H9 (cell line): ENCODE measurements at regions not wholly inside any gene's neighbourhood (a gene's known extent, or its start where the extent isn't known, plus 50 kb on each side); places are given as distances from the start of the nearest gene placed in this dataset.

Experiments used
- DNase-seq: peaks from one replicate; pipeline ENCODE4 v3.0.0-alpha.2; 2017
- H2AFZ ChIP-seq: one replicate; pipeline ENCODE4 v1.6.1; 2013; ENCODE audit warnings: mild to moderate bottlenecking, low read length, control low read depth, moderate library complexity
- H2AK5ac ChIP-seq: 2 replicates; pipeline ENCODE4 v1.6.1; 2013; ENCODE audit warnings: low read length, control low read depth, mixed read lengths; ENCODE audit not compliant: insufficient read length
- H2BK120ac ChIP-seq: one replicate; pipeline ENCODE4 v1.6.1; 2013; ENCODE audit warnings: low read depth, mild to moderate bottlenecking, low read length, control low read depth, inconsistent platforms; ENCODE audit not compliant: poor library complexity, severe bottlenecking
- H2BK12ac ChIP-seq: 2 replicates; pipeline ENCODE4 v1.6.1; 2013; ENCODE audit warnings: low read length, control low read depth, mixed read lengths, low read depth; ENCODE audit not compliant: insufficient read length
- H2BK15ac ChIP-seq: 2 replicates; pipeline ENCODE4 v1.6.1; 2013; ENCODE audit warnings: low read depth, low read length, control low read depth
- H2BK20ac ChIP-seq: one replicate; pipeline ENCODE4 v1.6.1; 2013; ENCODE audit warnings: low read depth, mild to moderate bottlenecking, low read length, control low read depth, inconsistent platforms; ENCODE audit not compliant: poor library complexity, severe bottlenecking
- H2BK5ac ChIP-seq: 2 replicates; pipeline ENCODE4 v1.6.1; 2013; ENCODE audit warnings: low read length, control low read depth, mixed read lengths; ENCODE audit not compliant: insufficient read length
- H3K14ac ChIP-seq: 2 replicates; pipeline ENCODE4 v1.6.1; 2013; ENCODE audit warnings: low read length, control low read depth; ENCODE audit not compliant: insufficient read depth
- H3K18ac ChIP-seq: 2 replicates; pipeline ENCODE4 v1.6.1; 2013; ENCODE audit warnings: low read depth, mild to moderate bottlenecking, mixed read lengths, low read length, control low read depth; ENCODE audit not compliant: insufficient read length
- H3K23ac ChIP-seq: 2 replicates; pipeline ENCODE4 v1.6.1; 2013; ENCODE audit warnings: low read length, control low read depth, mixed read lengths, low read depth; ENCODE audit not compliant: insufficient read length
- H3K23me2 ChIP-seq: 2 replicates; pipeline ENCODE4 v1.6.1; 2013; ENCODE audit warnings: low read depth, mild to moderate bottlenecking, mixed read lengths, low read length, control low read depth; ENCODE audit not compliant: insufficient read length, poor library complexity, severe bottlenecking
- H3K27ac ChIP-seq: 2 replicates; pipeline ENCODE4 v1.5.1; 2013; ENCODE audit warnings: low read length, control low read depth, mixed read lengths, low read depth; ENCODE audit not compliant: insufficient read length
- H3K27me3 ChIP-seq: 2 replicates; pipeline ENCODE4 v1.6.1; 2013; ENCODE audit warnings: low read length, control low read depth, inconsistent platforms; ENCODE audit not compliant: insufficient read depth
- H3K4ac ChIP-seq: 2 replicates; pipeline ENCODE4 v1.6.1; 2013; ENCODE audit warnings: low read depth, mild to moderate bottlenecking, control low read depth, inconsistent platforms, low read length, moderate library complexity
- H3K4me1 ChIP-seq: 2 replicates; pipeline ENCODE4 v1.6.1; 2013; ENCODE audit warnings: low read length, control low read depth, inconsistent platforms; ENCODE audit not compliant: insufficient read depth
- H3K4me2 ChIP-seq: 2 replicates; pipeline ENCODE4 v1.6.1; 2013; ENCODE audit warnings: low read length, control low read depth, mixed read lengths; ENCODE audit not compliant: insufficient read length, insufficient read depth
- H3K56ac ChIP-seq: 2 replicates; pipeline ENCODE4 v1.6.1; 2013; ENCODE audit warnings: low read depth, mild to moderate bottlenecking, mixed read lengths, low read length, control low read depth; ENCODE audit not compliant: insufficient read length
- H3K79me1 ChIP-seq: 2 replicates; pipeline ENCODE4 v1.6.1; 2013; ENCODE audit warnings: low read depth, mild to moderate bottlenecking, moderate library complexity, low read length, control low read depth, inconsistent platforms; ENCODE audit not compliant: insufficient read depth, poor library complexity, severe bottlenecking
- H3K79me2 ChIP-seq: 2 replicates; pipeline ENCODE4 v1.6.1; 2013; ENCODE audit warnings: low read length, control low read depth, inconsistent platforms; ENCODE audit not compliant: insufficient read depth
- H3K9ac ChIP-seq: 2 replicates; pipeline ENCODE4 v1.6.1; 2013; ENCODE audit warnings: low read length, control low read depth, mixed read lengths; ENCODE audit not compliant: insufficient read length; ENCODE audit errors: extremely low read depth
- H3K9me3 ChIP-seq: one replicate; pipeline ENCODE4 v1.6.1; 2013; ENCODE audit warnings: low read depth, low read length, inconsistent platforms; ENCODE audit not compliant: control insufficient read depth
- H3T11ph ChIP-seq: one replicate; pipeline ENCODE4 v1.6.1; 2013; ENCODE audit warnings: mild to moderate bottlenecking, low read length, control low read depth, inconsistent platforms
- H4K20me1 ChIP-seq: one replicate; pipeline ENCODE4 v1.6.1; 2013; ENCODE audit not compliant: control insufficient read depth, insufficient read length, insufficient read depth
- H4K5ac ChIP-seq: 2 replicates; pipeline ENCODE4 v1.6.1; 2013; ENCODE audit warnings: low read depth, mild to moderate bottlenecking, mixed read lengths, low read length, control low read depth; ENCODE audit not compliant: insufficient read length
- H4K8ac ChIP-seq: replicated peaks from 2 replicates; pipeline ENCODE4 v1.6.1; 2013; ENCODE audit warnings: low read length, control low read depth, mixed read lengths, low read depth; ENCODE audit not compliant: insufficient read length
- H4K91ac ChIP-seq: 2 replicates; pipeline ENCODE4 v1.6.1; 2013; ENCODE audit warnings: low read depth, mild to moderate bottlenecking, moderate library complexity, mixed read lengths, low read length, control low read depth; ENCODE audit not compliant: insufficient read length
- H3K27ac Mint-ChIP-seq, 3 experiments: 2 replicates in 2 of 3; 3 replicates in 1 of 3; pipeline ENCODE4 v1.8.0; 2020 to 2021; ENCODE audit warnings: mixed read lengths in 3 of 3, mild to moderate bottlenecking in 1 of 3, moderate library complexity in 1 of 3
- H3K27me3 Mint-ChIP-seq: 2 replicates; pipeline ENCODE4 v1.8.0; 2021; ENCODE audit warnings: low read depth, mild to moderate bottlenecking, moderate library complexity, mixed read lengths
- H3K36me3 Mint-ChIP-seq, 3 experiments: 2 replicates in 2 of 3; 3 replicates in 1 of 3; pipeline ENCODE4 v1.8.0; 2020 to 2021; ENCODE audit warnings: low read depth in 3 of 3, mixed read lengths in 3 of 3; ENCODE audit not compliant: insufficient read depth in 1 of 3
- H3K4me1 Mint-ChIP-seq, 2 experiments: 2 replicates each; pipeline ENCODE4 v1.8.0; 2020; ENCODE audit warnings: mixed read lengths in 2 of 2
- H3K4me3 Mint-ChIP-seq, 2 experiments: 2 replicates in 1 of 2; 3 replicates in 1 of 2; pipeline ENCODE4 v1.8.0; 2020 to 2021; ENCODE audit warnings: mild to moderate bottlenecking in 2 of 2, mixed read lengths in 2 of 2, moderate library complexity in 1 of 2
- H3K9me3 Mint-ChIP-seq, 2 experiments: 2 replicates in 1 of 2; 3 replicates in 1 of 2; pipeline ENCODE4 v1.8.0; 2020; ENCODE audit warnings: mild to moderate bottlenecking in 2 of 2, mixed read lengths in 2 of 2, moderate library complexity in 1 of 2
- CTCF ChIP-seq: fragments of 200-600 bp; sonication (generic); conservative IDR thresholded peaks from 3 replicates; pipeline ENCODE4 v1.8.0; 2021; ENCODE audit warnings: antibody characterized with exemption, mild to moderate bottlenecking
- WGBS: extraction: QIAGEN DNeasy Blood & Tissue Kit; methylation state at CpG from one replicate; pipeline ENCODE4 v1.1.7; 2013; ENCODE audit warnings: missing lambda C conversion rate, low lambda C conversion rate, mixed read lengths; ENCODE audit not compliant: insufficient read length; ENCODE audit errors: extremely low coverage; 5-methylcytosine and 5-hydroxymethylcytosine counted together

- no peak overlapping the region for H3K27ac ChIP-seq
- no peak overlapping the region for H4K91ac ChIP-seq
- no peak overlapping the region for H2BK12ac ChIP-seq
- DNase-seq, result no peak
- no peaks in the 10 kb centered on the region for H3K79me2 ChIP-seq
- H3K4me1 ChIP-seq, result no peaks in the 10 kb centered on the region
- no peak overlapping the region for H3K14ac ChIP-seq
- no peak overlapping the region for H4K8ac ChIP-seq
- no peak overlapping the region for H3K23ac ChIP-seq
- no peak overlapping the region for H3T11ph ChIP-seq
- H2BK5ac ChIP-seq, result no peak overlapping the region
- no peak overlapping the region for H3K27ac Mint-ChIP-seq
- H2AFZ ChIP-seq, result no peak overlapping the region
- no peak for TF ChIP-seq CTCF
- no peak overlapping the region for H3K4ac ChIP-seq
- no peak overlapping the region for H2AK5ac ChIP-seq
- H3K4me3 Mint-ChIP-seq, result no peak overlapping the region
- no peak overlapping the region for H3K4me2 ChIP-seq
- no peaks in the 10 kb centered on the region for H3K36me3 Mint-ChIP-seq
- H2BK120ac ChIP-seq, result no peak overlapping the region
- H3K79me1 ChIP-seq, result no peaks in the 10 kb centered on the region
- H3K27me3 ChIP-seq, result no peaks in the 10 kb centered on the region
- H3K18ac ChIP-seq, result no peak overlapping the region
- H3K9me3 ChIP-seq, result no peaks in the 10 kb centered on the region
- no peak overlapping the region for H2BK20ac ChIP-seq
- H4K5ac ChIP-seq, result no peak overlapping the region
- H3K9me3 Mint-ChIP-seq, result no peaks in the 10 kb centered on the region
- no peak overlapping the region for H2BK15ac ChIP-seq
- H3K23me2 ChIP-seq, result no peaks in the 10 kb centered on the region
- no CpG with 5 or more reads among the region's 5 CpGs for WGBS
- H4K20me1 ChIP-seq, result no peaks in the 10 kb centered on the region
- H3K27me3 Mint-ChIP-seq, result no peaks in the 10 kb centered on the region; the same call in 1 of the 2 replicates
- no peaks in the 10 kb centered on the region for H3K4me1 Mint-ChIP-seq
- H3K9ac ChIP-seq, result no peak overlapping the region
- no peak overlapping the region for H3K56ac ChIP-seq
Observed at GRCh38 chr5:155908543-155908942, 418.4 kb upstream of the SGCD start.
